SK-N-SH (cell line): ENCODE measurements at regions not wholly inside any gene's neighbourhood (a gene's known extent, or its start where the extent isn't known, plus 50 kb on each side); places are given as distances from the start of the nearest gene placed in this dataset.

ENCODE experiments used
- CTCF ChIA-PET: fragments of 300-600, 350-600 bp; formaldehyde crosslinking; extraction: SDS; loops from one replicate; lab custom pipeline; 2021; lab: Yijun Ruan, JAX
- POLR2A ChIA-PET: fragments of 350-600 bp; sonication (Branson Sonifier 250); formaldehyde crosslinking; extraction: SDS; loops from one replicate; lab custom pipeline; 2020; ENCODE audit warnings: antibody characterized with exemption, inconsistent platforms; lab: Yijun Ruan, JAX
- DNase-seq: peaks from one replicate; pipeline ENCODE4 v3.0.0; 2012
- H2AFZ ChIP-seq: fragments of 200-600 bp; sonication (generic); 2 replicates; pipeline ENCODE4 v1.8.1; 2016; ENCODE audit warnings: antibody characterized with exemption, mild to moderate bottlenecking, low read depth
- H3F3A ChIP-seq: fragments of 200-600 bp; sonication (generic); replicated peaks from 2 replicates; pipeline ENCODE3; 2016; ENCODE audit warnings: antibody characterized with exemption, mild to moderate bottlenecking; ENCODE audit not compliant: insufficient read depth
- H3K27ac ChIP-seq, 2 experiments: fragments of 200-500 bp in 1 of 2; fragments of 200-600 bp in 1 of 2; sonication (Bioruptor generic) in 1 of 2; sonication (generic), shearing (Covaris generic) in 1 of 2; 2 replicates each; pipeline versions ENCODE4 v1.5.1 to v1.6.1; 2014 to 2016; ENCODE audit warnings: low read depth in 2 of 2, inconsistent platforms in 1 of 2, low read length in 1 of 2, mild to moderate bottlenecking in 1 of 2, mixed read lengths in 1 of 2
- H3K27me3 ChIP-seq: fragments of 200-600 bp; sonication (generic), shearing (Covaris generic); 2 replicates; pipeline ENCODE4 v1.6.1; 2016; ENCODE audit warnings: mixed run types; ENCODE audit not compliant: insufficient read depth
- H3K36me3 ChIP-seq, 2 experiments: fragments of 200-500 bp in 1 of 2; fragments of 200-600 bp in 1 of 2; sonication (Bioruptor generic) in 1 of 2; sonication (generic) in 1 of 2; replicated peaks in 1 of 2; 2 replicates each; pipeline versions ENCODE3 to v1.5.1; 2014 to 2016; ENCODE audit warnings: low read length in 1 of 2, mild to moderate bottlenecking in 1 of 2; ENCODE audit not compliant: insufficient read depth in 2 of 2, control insufficient read depth in 1 of 2
- H3K4me1 ChIP-seq, 2 experiments: fragments of 200-500 bp in 1 of 2; fragments of 200-600 bp in 1 of 2; sonication (Bioruptor generic) in 1 of 2; sonication (generic), shearing (Covaris generic) in 1 of 2; 2 replicates each; pipeline versions ENCODE4 v1.5.1 to v1.6.1; 2014 to 2016; ENCODE audit warnings: low read depth in 1 of 2, low read length in 1 of 2, mixed run types in 1 of 2; ENCODE audit not compliant: insufficient read depth in 2 of 2, control insufficient read depth in 1 of 2
- H3K4me2 ChIP-seq: fragments of 200-600 bp; sonication (generic), shearing (Covaris generic); 2 replicates; pipeline ENCODE4 v1.6.1; 2017; ENCODE audit warnings: mixed run types
- H3K4me3 ChIP-seq, 2 experiments: fragments of 200-500 bp in 1 of 2; fragments of 200-600 bp in 1 of 2; sonication (Bioruptor generic) in 1 of 2; sonication (generic), shearing (Covaris generic) in 1 of 2; 2 replicates each; pipeline versions ENCODE4 v1.5.1 to v1.8.1; 2014 to 2016; ENCODE audit warnings: low read depth in 2 of 2, inconsistent platforms in 1 of 2, low read length in 1 of 2, mild to moderate bottlenecking in 1 of 2, mixed read lengths in 1 of 2, moderate library complexity in 1 of 2
- H3K79me2 ChIP-seq: fragments of 200-600 bp; sonication (generic); 2 replicates; pipeline ENCODE4 v1.8.1; 2017; ENCODE audit warnings: mild to moderate bottlenecking; ENCODE audit not compliant: insufficient read depth
- H3K9ac ChIP-seq: fragments of 200-600 bp; sonication (generic); 2 replicates; pipeline ENCODE4 v1.6.1; 2017; ENCODE audit warnings: mixed run types
- H3K9me2 ChIP-seq: fragments of 200-600 bp; sonication (generic); 2 replicates; pipeline ENCODE4 v1.6.1; 2017; ENCODE audit warnings: mixed run types
- H3K9me3 ChIP-seq: fragments of 200-600 bp; sonication (generic); 2 replicates; pipeline ENCODE4 v1.6.1; 2017; ENCODE audit warnings: mixed run types, mild to moderate bottlenecking, moderate library complexity
- H4K20me1 ChIP-seq: fragments of 200-600 bp; sonication (generic); 2 replicates; pipeline ENCODE4 v1.6.1; 2017; ENCODE audit warnings: mild to moderate bottlenecking, mixed run types; ENCODE audit not compliant: insufficient read depth
- EZH2phosphoT487 ChIP-seq: fragments of 200-600 bp; sonication (generic); IDR thresholded peaks from 2 replicates; pipeline ENCODE4 v1.6.1; 2017; ENCODE audit warnings: low read depth, mixed run types, mild to moderate bottlenecking, antibody characterized with exemption, moderate library complexity, borderline replicate concordance
- FOXJ3 ChIP-seq: sonication (generic); formaldehyde crosslinking; IDR thresholded peaks from 2 replicates; pipeline ENCODE4 v1.5.1; 2020; ENCODE audit warnings: mild to moderate bottlenecking, missing genetic modification reagents
- GATA2 ChIP-seq: sonication (generic); formaldehyde crosslinking; IDR thresholded peaks from 2 replicates; pipeline ENCODE4 v1.5.0; 2020; ENCODE audit warnings: mild to moderate bottlenecking, missing genetic modification reagents
- JUND ChIP-seq: IDR thresholded peaks from 2 replicates; pipeline ENCODE4 v1.4.0; 2012
- MEF2A ChIP-seq: IDR thresholded peaks from 2 replicates; pipeline ENCODE4 v1.4.0; 2012; ENCODE audit warnings: low read depth, borderline replicate concordance
- MXI1 ChIP-seq: IDR thresholded peaks from 2 replicates; pipeline ENCODE4 v1.6.1; 2012; ENCODE audit warnings: mild to moderate bottlenecking, low read depth, low read length, improper control_type of control experiment
- RCOR1 ChIP-seq: fragments of 150-350 bp; IDR thresholded peaks from 2 replicates; pipeline ENCODE4 v1.6.1; 2017; ENCODE audit warnings: antibody characterized with exemption, low read length
- RFX5 ChIP-seq: IDR thresholded peaks from 2 replicates; pipeline ENCODE4 v1.6.1; 2012; ENCODE audit warnings: mild to moderate bottlenecking, improper control_type of control experiment, low read length
- RXRA ChIP-seq: IDR thresholded peaks from 2 replicates; pipeline ENCODE4 v1.4.0; 2012; ENCODE audit warnings: low read depth, mild to moderate bottlenecking, borderline replicate concordance
- SIN3A ChIP-seq: IDR thresholded peaks from 2 replicates; pipeline ENCODE4 v1.6.1; 2012; ENCODE audit warnings: low read depth, mild to moderate bottlenecking, low read length, moderate library complexity, borderline replicate concordance
- TAF1 ChIP-seq: IDR thresholded peaks from 2 replicates; pipeline ENCODE4 v1.6.1; 2012; ENCODE audit warnings: low read depth, mild to moderate bottlenecking, low read length, moderate library complexity, borderline replicate concordance
- TEAD4 ChIP-seq: IDR thresholded peaks from 2 replicates; pipeline ENCODE4 v1.4.0; 2012; ENCODE audit warnings: mild to moderate bottlenecking, borderline replicate concordance; ENCODE audit not compliant: insufficient read depth
- YY1 ChIP-seq: IDR thresholded peaks from 2 replicates; pipeline ENCODE4 v1.4.0; 2012; ENCODE audit warnings: low read depth, mild to moderate bottlenecking
- WGBS: methylation state at CpG from one replicate; pipeline ENCODE4 v1.1.6; 2017; ENCODE audit warnings: low lambda C conversion rate; 5-methylcytosine and 5-hydroxymethylcytosine counted together
- TF ChIP-seq, protein P1 (sequence below): IDR thresholded peaks from 2 replicates; pipeline ENCODE4 v1.6.1; 2012; ENCODE audit warnings: mild to moderate bottlenecking, low read depth, low read length, moderate library complexity
- TF ChIP-seq, protein P2 (sequence below): IDR thresholded peaks from 2 replicates; pipeline ENCODE4 v1.4.0; 2012; ENCODE audit warnings: low read depth
- TF ChIP-seq, protein P3 (sequence below): IDR thresholded peaks from 2 replicates; pipeline ENCODE4 v1.4.0; 2012; ENCODE audit warnings: low read depth, borderline replicate concordance

DNA sequence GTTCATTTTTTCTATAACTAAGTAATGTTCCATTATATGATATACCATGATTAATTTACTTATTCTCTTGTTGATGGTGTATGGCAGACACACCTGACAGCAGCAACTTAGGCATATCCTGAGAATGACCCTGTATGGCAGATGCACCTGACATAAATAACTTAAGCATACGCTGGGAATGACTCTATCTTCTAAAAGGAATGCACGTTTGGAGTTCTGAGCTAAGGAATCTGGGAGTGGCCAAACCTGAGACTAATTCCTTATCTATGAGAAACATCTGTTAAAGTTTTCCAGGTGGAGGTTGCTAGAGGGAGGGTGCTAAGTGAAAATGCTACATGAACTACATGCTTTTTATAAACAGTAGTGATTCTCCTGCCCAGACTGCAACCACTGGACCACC, 96.7 kb upstream of the RGS18 start:
- ChIA-PET POLR2A (no interaction called here), CTCF (interaction anchor here (0.8 kb wide), 1 partner anchor 30 kb away, joined by 3 read pairs; no protein-coding TSS in a partner anchor)
- H3K9me3 ChIP-seq, result no peaks in the 10 kb centered on the region
- H3K27me3 ChIP-seq, result no peaks in the 10 kb centered on the region; the same call in 1 of the 2 replicates
- no peaks in the 10 kb centered on the region; the same call in 1 of the 2 replicates for H3K9me2 ChIP-seq
- H3K36me3 ChIP-seq, result no peaks in the 10 kb centered on the region
- H4K20me1 ChIP-seq, result no peaks in the 10 kb centered on the region
- WGBS, result 4% methylated on average over 2 of the region's 2 CpGs
- no peak for TF ChIP-seq MEF2A
- TF ChIP-seq, protein P1, sequence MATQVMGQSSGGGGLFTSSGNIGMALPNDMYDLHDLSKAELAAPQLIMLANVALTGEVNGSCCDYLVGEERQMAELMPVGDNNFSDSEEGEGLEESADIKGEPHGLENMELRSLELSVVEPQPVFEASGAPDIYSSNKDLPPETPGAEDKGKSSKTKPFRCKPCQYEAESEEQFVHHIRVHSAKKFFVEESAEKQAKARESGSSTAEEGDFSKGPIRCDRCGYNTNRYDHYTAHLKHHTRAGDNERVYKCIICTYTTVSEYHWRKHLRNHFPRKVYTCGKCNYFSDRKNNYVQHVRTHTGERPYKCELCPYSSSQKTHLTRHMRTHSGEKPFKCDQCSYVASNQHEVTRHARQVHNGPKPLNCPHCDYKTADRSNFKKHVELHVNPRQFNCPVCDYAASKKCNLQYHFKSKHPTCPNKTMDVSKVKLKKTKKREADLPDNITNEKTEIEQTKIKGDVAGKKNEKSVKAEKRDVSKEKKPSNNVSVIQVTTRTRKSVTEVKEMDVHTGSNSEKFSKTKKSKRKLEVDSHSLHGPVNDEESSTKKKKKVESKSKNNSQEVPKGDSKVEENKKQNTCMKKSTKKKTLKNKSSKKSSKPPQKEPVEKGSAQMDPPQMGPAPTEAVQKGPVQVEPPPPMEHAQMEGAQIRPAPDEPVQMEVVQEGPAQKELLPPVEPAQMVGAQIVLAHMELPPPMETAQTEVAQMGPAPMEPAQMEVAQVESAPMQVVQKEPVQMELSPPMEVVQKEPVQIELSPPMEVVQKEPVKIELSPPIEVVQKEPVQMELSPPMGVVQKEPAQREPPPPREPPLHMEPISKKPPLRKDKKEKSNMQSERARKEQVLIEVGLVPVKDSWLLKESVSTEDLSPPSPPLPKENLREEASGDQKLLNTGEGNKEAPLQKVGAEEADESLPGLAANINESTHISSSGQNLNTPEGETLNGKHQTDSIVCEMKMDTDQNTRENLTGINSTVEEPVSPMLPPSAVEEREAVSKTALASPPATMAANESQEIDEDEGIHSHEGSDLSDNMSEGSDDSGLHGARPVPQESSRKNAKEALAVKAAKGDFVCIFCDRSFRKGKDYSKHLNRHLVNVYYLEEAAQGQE, result no peak
- TF ChIP-seq FOXJ3, result no peak
- TF ChIP-seq TEAD4, result no peak
- TF ChIP-seq MXI1, result no peak
- TF ChIP-seq RFX5, result no peak
- no peak for TF ChIP-seq GATA2
- no peak for TF ChIP-seq EZH2phosphoT487
- TF ChIP-seq RCOR1, result no peak
- TF ChIP-seq, protein P2, sequence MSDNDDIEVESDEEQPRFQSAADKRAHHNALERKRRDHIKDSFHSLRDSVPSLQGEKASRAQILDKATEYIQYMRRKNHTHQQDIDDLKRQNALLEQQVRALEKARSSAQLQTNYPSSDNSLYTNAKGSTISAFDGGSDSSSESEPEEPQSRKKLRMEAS, result no peak
- no peak for TF ChIP-seq JUND
- no peak for TF ChIP-seq TAF1
- TF ChIP-seq YY1, result no peak
- no peak for TF ChIP-seq SIN3A
- no peak for TF ChIP-seq RXRA
- TF ChIP-seq, protein P3, sequence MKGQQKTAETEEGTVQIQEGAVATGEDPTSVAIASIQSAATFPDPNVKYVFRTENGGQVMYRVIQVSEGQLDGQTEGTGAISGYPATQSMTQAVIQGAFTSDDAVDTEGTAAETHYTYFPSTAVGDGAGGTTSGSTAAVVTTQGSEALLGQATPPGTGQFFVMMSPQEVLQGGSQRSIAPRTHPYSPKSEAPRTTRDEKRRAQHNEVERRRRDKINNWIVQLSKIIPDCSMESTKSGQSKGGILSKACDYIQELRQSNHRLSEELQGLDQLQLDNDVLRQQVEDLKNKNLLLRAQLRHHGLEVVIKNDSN, result no peak
- DNase-seq, result no peak
- H3K27ac ChIP-seq, result no peak overlapping the region
- H3K4me2 ChIP-seq, result no peak overlapping the region
- H3F3A ChIP-seq, result no peaks in the 10 kb centered on the region
- H2AFZ ChIP-seq, result no peak overlapping the region
- H3K4me3 ChIP-seq, result no peak overlapping the region
- no peak overlapping the region for H3K9ac ChIP-seq
- no peaks in the 10 kb centered on the region for H3K79me2 ChIP-seq
- no peaks in the 10 kb centered on the region for H3K4me1 ChIP-seq
